ENCODE measurements at regions not wholly inside any gene's neighbourhood (a gene's known extent, or its start where the extent isn't known, plus 50 kb on each side); places are given as distances from the start of the nearest gene placed in this dataset. TPM values are rescaled to one million over a fixed set of nuclear protein-coding genes. Genes with fewer than 3 reads are reported as not detected.

GRCh38 chr3:76986876-76987474 is 52.9 kb upstream of the ROBO2 start:
- no peak overlapping the region for H3K4me3 Mint-ChIP-seq
- POLR2A ChIA-PET, result no interaction called here
- H3K27me3 Mint-ChIP-seq, result no peaks in the 10 kb centered on the region
- no peaks in the 10 kb centered on the region for H3K4me1 Mint-ChIP-seq
- no peak overlapping the region for H2AFZ ChIP-seq (ENCODE audit: insufficient read depth, low read depth, low read length, poor library complexity, severe bottlenecking)
- peaks cover 0 to 2% (median 0%) of the 10 kb centered on the region in 3 donors for H3K9me3 ChIP-seq (ENCODE audit: control extremely low read depth in 1 of 3, control insufficient read depth in 2 of 3, insufficient read depth in 1 of 3, low read length in 2 of 3)
- intact Hi-C loops (cut with micrococcal nuclease), result no loop called here
- H3K27ac Mint-ChIP-seq, result no peak overlapping the region
- H3K36me3 ChIP-seq (replicated peaks in 1 of 2; ENCODE audit: control extremely low read depth in 1 of 2, control insufficient read depth in 1 of 2, extremely low read depth in 1 of 2, insufficient read depth in 2 of 2, low read length in 1 of 2), result no peaks in the 10 kb centered on the region
- no peak overlapping the region for H3K27ac ChIP-seq (ENCODE audit: low read length in 2 of 2)
- H4K20me1 ChIP-seq (ENCODE audit: control insufficient read depth, insufficient read depth, low read length, poor library complexity, severe bottlenecking), result no peaks in the 10 kb centered on the region
- no peak for DNase-seq
- no peak overlapping the region for H3K4me2 ChIP-seq (replicated peaks; ENCODE audit: low read depth, low read length, poor library complexity, severe bottlenecking)
- no peaks in the 10 kb centered on the region for H3K27me3 ChIP-seq (replicated peaks in 1 of 4; ENCODE audit: control extremely low read depth in 1 of 4, control insufficient read depth in 3 of 4, insufficient read depth in 4 of 4, low read length in 3 of 4)
- ATAC-seq (ENCODE audit: low read depth), result no peak
- H3K4me1 ChIP-seq (ENCODE audit: control insufficient read depth in 2 of 2, insufficient read depth in 2 of 2, low read length in 2 of 2), result no peaks in the 10 kb centered on the region
- 94% methylated on average over 3 of the region's 11 CpGs for WGBS (ENCODE audit: insufficient coverage)
- no peaks in the 10 kb centered on the region for H3K79me2 ChIP-seq (ENCODE audit: control insufficient read depth, insufficient read depth, low read length)
- no peak overlapping the region for H3K4me3 ChIP-seq (ENCODE audit: control extremely low read depth in 1 of 5, extremely low read depth in 1 of 5, insufficient read depth in 1 of 5, low read depth in 2 of 5, low read length in 4 of 5)
- peaks cover 5% of the 10 kb centered on the region for H3K9me3 Mint-ChIP-seq (ENCODE audit: insufficient read depth)
- no peak for TF ChIP-seq EZH2 (IDR thresholded peaks at IDR 0.05; ENCODE audit: borderline replicate concordance, insufficient read depth, low read depth, low read length, poor library complexity, severe bottlenecking)
- TF ChIP-seq CTCF (IDR thresholded peaks at IDR 0.05), result no peak
- CTCF ChIA-PET, result no interaction called here
- no peak overlapping the region for H3K9ac ChIP-seq (ENCODE audit: low read length)

Small RNA genes lying in the stretch of these regions (small RNA-seq; reads per million reads assigned to genes)
- gene RF00019 (ENCODE audit: insufficient read length, low read depth, low replicate concordance), result not detected
